Renal cortex interstitium (tissue), 11 donors: ENCODE measurements at regions not wholly inside any gene's neighbourhood (a gene's known extent, or its start where the extent isn't known, plus 50 kb on each side); places are given as distances from the start of the nearest gene placed in this dataset.

Experiments used
- DNase-seq, 11 donors: peaks; one replicate each; pipeline ENCODE4 v3.0.0-alpha.2; 2013; ENCODE audit warnings: low read depth in 9 of 11, low spot score in 4 of 11; ENCODE audit errors: extremely low read depth in 1 of 11

DNA sequence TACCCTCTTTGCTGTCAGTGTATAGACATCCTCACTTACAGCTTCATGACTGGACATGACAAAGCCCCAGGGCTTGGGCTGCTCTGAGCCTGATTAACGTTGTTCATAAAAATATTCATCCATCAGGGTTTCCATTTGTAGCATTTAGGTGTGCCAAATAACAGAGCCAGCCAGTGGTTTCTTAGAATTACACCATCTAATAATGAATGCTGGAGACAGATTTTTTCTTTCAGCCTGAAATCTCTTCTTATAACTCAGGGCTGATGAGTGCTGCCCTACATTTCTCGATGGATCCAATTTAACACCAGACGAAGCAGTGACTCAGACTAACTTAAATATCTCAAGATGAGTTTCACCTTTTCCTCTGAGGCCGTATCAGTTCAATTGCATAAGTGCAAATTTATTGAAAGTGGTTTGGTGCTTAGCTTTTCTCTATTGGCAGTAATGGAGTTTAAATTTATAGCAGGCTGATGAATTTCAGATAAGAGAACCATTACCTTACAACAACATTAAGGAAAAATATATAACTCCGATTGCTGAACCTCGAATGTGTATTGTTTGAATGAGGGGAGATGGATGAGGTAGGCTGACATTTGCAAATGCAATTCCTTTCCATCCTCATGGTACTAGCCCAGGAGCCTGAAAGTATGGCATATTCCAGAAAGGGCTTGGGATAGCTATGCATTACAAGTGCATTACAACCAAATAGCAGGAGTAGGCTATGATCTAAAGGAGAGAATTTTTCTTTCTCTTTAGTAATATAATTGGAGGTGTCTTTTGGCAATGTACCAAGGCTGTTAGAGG lies 900.6 kb downstream of the KCNMA1 start:
- no peak for DNase-seq

DNA sequence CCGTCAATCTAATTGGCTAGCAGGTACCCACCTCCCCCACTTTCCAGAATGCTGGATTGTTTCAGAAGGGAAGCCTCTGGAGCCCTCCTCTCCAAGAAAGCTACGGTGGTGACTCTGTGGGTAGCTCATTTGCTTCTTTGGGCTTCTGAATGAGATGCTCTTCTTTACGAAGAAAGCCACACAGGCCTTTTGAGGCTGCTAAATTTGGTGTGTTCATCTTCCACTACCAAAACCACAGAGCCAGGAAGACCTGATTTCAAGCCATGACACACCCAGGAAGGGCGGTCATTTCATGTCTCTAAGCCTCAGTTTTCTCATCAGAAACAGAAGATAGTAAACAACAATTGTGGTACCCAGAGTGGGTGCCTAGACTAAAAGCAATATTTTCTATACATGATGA lies 901.2 kb downstream of the KCNMA1 start:
- no peak for DNase-seq

GRCh38 chr10:76735866-76736265 lies 901.7 kb downstream of the KCNMA1 start:
- DNase-seq, result no peak

DNA sequence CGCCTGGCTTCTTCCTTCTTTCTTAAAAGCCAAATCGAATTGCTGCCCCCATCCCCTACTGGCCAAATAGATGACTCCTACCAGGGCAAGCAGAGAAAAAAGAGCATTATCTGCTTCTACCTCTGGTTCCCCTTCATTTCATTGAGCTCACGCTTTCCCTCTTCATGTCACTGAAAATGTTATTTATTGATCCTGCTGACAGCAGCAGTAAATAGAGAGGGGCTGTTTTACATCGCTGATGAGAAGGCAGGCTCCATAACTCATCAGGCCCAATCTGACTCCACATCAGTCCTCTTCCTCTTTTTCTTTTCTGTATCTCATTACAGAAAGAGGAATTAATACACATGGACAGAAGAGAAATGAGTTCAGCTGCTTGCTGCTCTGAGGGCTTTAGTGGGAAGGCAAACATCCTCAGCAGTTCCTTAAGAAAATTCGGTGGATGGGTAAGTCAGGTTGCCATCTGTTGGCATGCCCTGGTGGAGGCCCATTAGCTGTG lies 904.1 kb downstream of the KCNMA1 start:
- no peak for DNase-seq

GRCh38 chr10:76732306-76732705 lies 905.3 kb downstream of the KCNMA1 start:
- no peak for DNase-seq

DNA sequence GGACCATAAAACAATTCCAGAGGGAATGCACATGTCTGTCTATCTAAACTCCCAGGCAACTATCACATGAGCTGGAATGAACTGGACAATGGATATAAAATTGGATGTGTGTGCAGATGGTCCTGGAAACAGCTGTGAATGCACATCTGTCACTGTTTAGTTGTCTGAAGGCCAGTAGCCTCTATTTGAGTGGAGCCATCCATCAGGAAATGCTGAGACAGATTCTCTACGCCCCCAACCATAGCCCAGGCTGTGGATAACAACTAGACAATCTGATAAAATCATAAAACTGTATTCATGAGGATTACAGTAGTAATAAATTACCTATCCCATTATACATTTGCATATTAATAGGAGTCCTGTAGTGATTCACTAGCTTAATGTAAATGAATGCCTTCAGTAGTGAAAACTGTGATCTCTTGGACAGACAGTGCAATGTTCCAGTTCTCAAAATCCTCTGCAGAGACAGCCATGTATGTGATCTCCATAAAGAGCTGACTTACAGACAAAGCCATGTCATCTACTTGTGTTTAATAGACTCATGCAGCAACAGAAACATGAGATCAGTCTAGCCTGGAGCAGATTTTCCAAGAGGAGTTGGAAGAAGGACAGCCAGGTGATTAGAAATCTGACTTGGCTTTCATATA lies 907.6 kb downstream of the KCNMA1 start:
- DNase-seq, result peak; percentile 3 to 30 (median 11)

- no peak for DNase-seq
Measured at GRCh38 chr10:76729346-76729745, 908.3 kb downstream of the KCNMA1 start.

DNA sequence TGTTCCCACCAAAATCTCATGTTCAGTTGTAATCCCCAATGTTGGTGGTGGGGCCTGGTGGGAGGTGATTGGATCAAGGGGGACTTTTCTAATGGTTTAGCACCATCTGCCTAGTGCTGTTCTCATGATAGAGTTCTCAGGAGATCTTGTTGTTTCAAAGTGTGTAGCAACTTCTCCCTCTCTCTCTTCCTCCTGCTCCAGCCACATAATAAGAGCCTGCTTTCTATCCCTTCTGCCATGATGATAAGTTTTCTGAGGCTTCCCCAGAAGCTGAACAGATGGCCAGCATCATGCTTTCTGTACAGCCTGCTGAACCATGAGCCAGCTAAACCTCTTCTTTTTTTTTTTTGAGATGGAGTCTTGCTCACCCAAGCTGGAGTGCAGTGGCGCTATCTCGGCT lies 910.6 kb downstream of the KCNMA1 start:
- no peak for DNase-seq

DNA sequence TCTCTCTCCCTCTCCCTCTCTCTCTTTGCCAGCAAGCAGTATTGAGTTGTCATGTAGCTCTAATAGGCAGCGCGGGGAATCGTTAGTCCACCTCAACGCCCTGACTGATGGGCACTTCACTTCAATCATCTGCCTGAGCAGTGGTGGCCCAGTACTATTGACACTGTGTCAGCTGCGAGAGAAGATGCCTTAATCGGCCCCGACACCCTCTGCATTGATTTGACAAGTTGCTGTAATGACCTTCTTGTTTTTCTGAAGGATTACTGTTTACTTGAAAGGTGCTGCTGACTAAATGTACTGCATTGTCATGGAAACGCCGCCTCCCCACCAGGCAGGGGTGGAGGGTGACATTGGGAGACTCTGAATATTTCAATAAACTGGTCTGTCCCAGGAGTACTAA lies 913.8 kb downstream of the KCNMA1 start:
- DNase-seq, result no peak

DNA sequence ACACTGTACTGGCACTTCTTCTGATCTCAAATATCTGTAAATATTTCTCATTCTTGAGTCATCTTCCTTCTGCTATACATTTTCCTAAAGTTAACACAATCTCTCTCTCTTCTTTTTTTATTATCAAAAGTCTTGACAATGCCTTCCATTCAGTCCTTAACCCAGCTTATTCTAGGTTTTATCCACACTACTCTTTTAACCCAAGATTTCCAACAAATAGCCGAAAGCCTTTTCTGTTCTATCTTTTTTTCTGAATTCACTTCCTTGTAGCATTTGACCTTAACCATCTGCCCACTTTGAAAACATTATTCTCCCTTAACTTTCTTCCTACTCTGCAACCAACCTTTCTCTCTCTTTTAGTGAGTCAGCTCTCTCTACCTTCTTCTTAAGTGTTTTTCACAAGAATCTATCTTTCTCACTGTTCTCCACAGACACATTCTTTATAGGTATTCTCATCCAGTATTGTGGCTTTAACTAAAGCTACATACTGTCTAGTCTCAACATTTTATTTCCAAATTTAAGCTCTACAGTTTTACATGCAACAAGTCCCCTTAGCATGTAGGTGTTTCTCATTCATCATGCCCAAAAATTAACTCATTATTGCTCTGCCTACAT lies 915.6 kb downstream of the KCNMA1 start:
- DNase-seq, result no peak

GRCh38 chr10:76719006-76719405 lies 918.6 kb downstream of the KCNMA1 start:
- no peak for DNase-seq

GRCh38 chr10:76717141-76717540 lies 920.5 kb downstream of the KCNMA1 start:
- DNase-seq, result no peak

DNA sequence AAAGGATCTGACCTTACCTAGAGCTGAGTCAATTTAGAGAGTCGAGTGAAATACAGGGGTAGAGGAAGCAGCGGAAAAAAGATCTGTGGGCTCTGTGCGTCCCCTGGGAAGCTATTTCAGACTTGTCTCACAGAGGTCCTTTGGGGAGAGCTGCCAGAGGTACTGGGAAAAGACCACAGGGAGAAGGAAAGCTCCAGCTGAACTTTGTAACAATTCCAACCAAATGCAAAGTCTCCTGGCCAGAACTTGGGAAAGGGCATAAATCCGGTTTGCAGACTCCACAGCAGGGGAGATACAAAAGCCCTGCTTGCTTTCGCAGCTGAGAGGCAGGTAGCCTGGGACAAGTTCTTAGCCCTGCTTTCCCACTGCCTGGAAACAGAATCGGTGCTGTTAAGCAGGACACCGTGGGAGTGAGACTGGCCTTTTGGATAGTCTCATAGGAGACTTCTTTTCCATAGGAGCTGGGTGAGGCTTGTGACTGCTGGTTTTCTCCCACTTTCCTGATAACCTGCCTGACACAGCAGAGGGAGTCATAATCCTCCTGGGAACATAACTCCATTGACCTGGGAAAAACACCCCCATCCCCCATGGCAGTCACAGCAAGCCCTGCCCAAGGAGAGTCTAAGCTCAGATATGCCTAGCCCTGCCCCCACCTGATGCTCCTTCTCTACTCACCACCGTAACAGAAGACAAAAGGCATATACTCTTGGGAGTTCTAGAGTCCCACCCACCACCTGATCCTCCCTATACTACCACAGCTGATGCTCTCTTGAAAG lies 926.2 kb downstream of the KCNMA1 start:
- DNase-seq, result no peak

- no peak for DNase-seq
Measured at GRCh38 chr10:76700241-76700640, 937.4 kb downstream of the KCNMA1 start.

DNA sequence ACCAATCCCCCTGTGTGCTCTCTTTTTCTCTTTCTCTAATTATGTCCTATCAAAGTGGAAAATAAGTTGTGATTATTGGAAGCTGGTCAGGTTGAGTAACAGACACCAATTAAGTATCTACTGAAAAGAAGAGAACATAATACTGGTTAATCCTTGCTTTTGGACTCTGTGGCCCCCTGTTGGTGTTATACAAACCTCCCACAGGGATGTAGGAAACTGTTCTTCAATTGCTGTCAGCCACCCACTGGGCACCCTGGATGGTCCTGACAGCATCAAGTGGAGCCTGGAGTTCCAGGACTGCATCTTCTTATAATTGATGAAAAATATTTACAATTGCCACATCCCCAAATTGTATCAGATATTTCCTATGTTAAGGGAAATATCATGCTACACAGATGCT lies 939.7 kb downstream of the KCNMA1 start:
- DNase-seq, result no peak

GRCh38 chr10:76695069-76695468 lies 942.5 kb downstream of the KCNMA1 start:
- no peak for DNase-seq

DNA sequence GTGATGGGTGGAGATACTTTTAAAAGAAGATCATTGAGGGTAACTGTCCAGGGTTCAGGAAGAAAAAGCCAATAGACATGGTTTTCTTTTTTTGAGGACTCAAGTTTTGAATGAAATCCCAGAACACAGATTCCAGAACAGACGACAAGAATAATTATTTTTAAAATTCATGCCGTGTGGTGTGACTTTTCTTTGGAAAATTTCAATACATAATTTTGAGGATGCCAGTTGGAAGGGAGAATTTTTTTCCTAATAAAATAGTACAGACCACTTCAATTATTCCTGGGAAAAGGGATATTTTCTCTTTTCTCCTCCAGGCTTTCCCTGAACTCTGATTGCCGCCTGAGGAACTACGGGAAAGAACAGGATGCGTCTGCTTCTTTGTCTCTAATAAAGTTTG lies 951.4 kb downstream of the KCNMA1 start:
- DNase-seq, result no peak

GRCh38 chr10:76684968-76685367 lies 952.6 kb downstream of the KCNMA1 start:
- no peak for DNase-seq

DNA sequence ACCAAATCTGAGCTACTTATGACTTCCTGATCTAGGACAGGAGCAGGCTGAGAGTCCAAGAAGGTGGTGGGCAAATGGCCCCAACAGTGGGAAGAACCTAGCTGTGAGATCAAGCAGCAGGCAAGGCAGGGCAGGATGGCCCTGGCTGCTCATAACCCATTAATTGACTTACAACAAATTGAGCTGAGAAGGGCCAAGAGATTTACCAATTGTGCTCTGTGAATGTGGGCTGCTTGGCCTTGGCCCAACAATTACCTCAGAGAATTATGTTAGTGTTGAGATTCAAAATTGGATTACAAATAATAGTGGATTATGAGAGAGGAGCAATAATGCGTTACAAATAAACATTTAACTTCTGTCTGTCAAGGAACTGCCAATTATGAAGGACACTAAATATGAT lies 956.5 kb downstream of the KCNMA1 start:
- DNase-seq, result no peak

- no peak for DNase-seq
Measured at GRCh38 chr10:76679030-76679429, 958.6 kb downstream of the KCNMA1 start.
